Neuronal stem cell (in vitro differentiated cells): ENCODE measurements at regions not wholly inside any gene's neighbourhood (a gene's known extent, or its start where the extent isn't known, plus 50 kb on each side); places are given as distances from the start of the nearest gene placed in this dataset.

Experiments
- DNase-seq: peaks from one replicate; pipeline ENCODE4 v3.0.0-alpha.2; 2013; ENCODE audit warnings: low spot score
- H2AFZ ChIP-seq: one replicate; pipeline ENCODE4 v1.6.1; 2013; ENCODE audit warnings: mild to moderate bottlenecking, low read length, inconsistent platforms
- H2AK5ac ChIP-seq: 2 replicates; pipeline ENCODE4 v1.6.1; 2013; ENCODE audit warnings: low read depth, mild to moderate bottlenecking, inconsistent platforms, low read length, moderate library complexity, mixed read lengths
- H2BK120ac ChIP-seq: 2 replicates; pipeline ENCODE4 v1.6.1; 2013; ENCODE audit warnings: low read depth, mild to moderate bottlenecking, inconsistent platforms, low read length, moderate library complexity, mixed read lengths
- H2BK12ac ChIP-seq: one replicate; pipeline ENCODE4 v1.6.1; 2013; ENCODE audit warnings: low read length, inconsistent platforms
- H2BK15ac ChIP-seq: 2 replicates; pipeline ENCODE4 v1.6.1; 2013; ENCODE audit warnings: mild to moderate bottlenecking, low read length, inconsistent platforms, mixed read lengths
- H2BK5ac ChIP-seq: one replicate; pipeline ENCODE4 v1.6.1; 2013; ENCODE audit warnings: inconsistent platforms, mild to moderate bottlenecking, low read length, moderate library complexity
- H3K14ac ChIP-seq: one replicate; pipeline ENCODE4 v1.6.1; 2013; ENCODE audit warnings: low read length, inconsistent platforms
- H3K18ac ChIP-seq: 2 replicates; pipeline ENCODE4 v1.6.1; 2013; ENCODE audit warnings: low read length, inconsistent platforms
- H3K23ac ChIP-seq: 2 replicates; pipeline ENCODE4 v1.6.1; 2013; ENCODE audit warnings: low read depth, mild to moderate bottlenecking, mixed read lengths, low read length, inconsistent platforms; ENCODE audit not compliant: poor library complexity
- H3K27ac ChIP-seq: replicated peaks from 3 replicates; pipeline ENCODE4 v1.5.1; 2013; ENCODE audit warnings: low read length, inconsistent platforms
- H3K27me3 ChIP-seq, 3 experiments: 2 replicates each; pipeline ENCODE4 v1.6.1; 2013; ENCODE audit warnings: low read length in 3 of 3, mild to moderate bottlenecking in 2 of 3, inconsistent platforms in 1 of 3, low read depth in 1 of 3, mixed read lengths in 1 of 3, moderate library complexity in 1 of 3; ENCODE audit not compliant: control insufficient read depth in 3 of 3, insufficient read depth in 3 of 3
- H3K36me3 ChIP-seq, 2 donors: replicated peaks in 1 of 2; 2 replicates each; pipeline ENCODE4 v1.6.1; 2013; ENCODE audit warnings: low read length in 2 of 2; ENCODE audit not compliant: control insufficient read depth in 2 of 2, insufficient read depth in 2 of 2
- H3K4ac ChIP-seq: 2 replicates; pipeline ENCODE4 v1.6.1; 2013; ENCODE audit warnings: inconsistent platforms, mild to moderate bottlenecking, low read length, moderate library complexity
- H3K4me1 ChIP-seq, 2 donors: 1 replicate in 1 of 2; 2 replicates in 1 of 2; pipeline ENCODE4 v1.6.1; 2013; ENCODE audit warnings: low read length in 2 of 2, low read depth in 1 of 2; ENCODE audit not compliant: control insufficient read depth in 2 of 2, insufficient read depth in 1 of 2
- H3K4me2 ChIP-seq: one replicate; pipeline ENCODE4 v1.6.1; 2013; ENCODE audit warnings: mild to moderate bottlenecking, low read length, inconsistent platforms; ENCODE audit not compliant: insufficient read depth, poor library complexity, severe bottlenecking
- H3K4me3 ChIP-seq, 2 donors: 2 replicates each; pipeline ENCODE4 v1.5.1; 2013; ENCODE audit warnings: low read length in 2 of 2, mild to moderate bottlenecking in 2 of 2, inconsistent platforms in 1 of 2, moderate library complexity in 1 of 2
- H3K79me1 ChIP-seq: one replicate; pipeline ENCODE4 v1.6.1; 2013; ENCODE audit warnings: low read depth, mild to moderate bottlenecking, inconsistent platforms, low read length, moderate library complexity
- H3K9ac ChIP-seq: one replicate; pipeline ENCODE4 v1.6.1; 2013; ENCODE audit warnings: mild to moderate bottlenecking, low read depth, low read length, inconsistent platforms; ENCODE audit not compliant: poor library complexity
- H3K9me3 ChIP-seq, 2 donors: replicated peaks in 1 of 2; 2 replicates each; pipeline versions ENCODE3 to v1.6.1; 2013; ENCODE audit warnings: low read length in 2 of 2, mild to moderate bottlenecking in 2 of 2, inconsistent platforms in 1 of 2, low read depth in 1 of 2, mixed read lengths in 1 of 2, moderate library complexity in 1 of 2; ENCODE audit not compliant: control insufficient read depth in 2 of 2, insufficient read depth in 1 of 2
- H4K8ac ChIP-seq: one replicate; pipeline ENCODE4 v1.6.1; 2013; ENCODE audit warnings: low read depth, mild to moderate bottlenecking, inconsistent platforms, low read length, moderate library complexity
- H4K91ac ChIP-seq: one replicate; pipeline ENCODE4 v1.6.1; 2013; ENCODE audit warnings: low read length, low read depth, mild to moderate bottlenecking, inconsistent platforms; ENCODE audit not compliant: poor library complexity
- WGBS, 2 donors: extraction: QIAGEN DNeasy Blood & Tissue Kit; methylation state at CpG; one replicate each; pipeline ENCODE4 v1.1.7; 2013; ENCODE audit warnings: missing lambda C conversion rate in 2 of 2, mixed read lengths in 1 of 2; ENCODE audit not compliant: insufficient read length in 2 of 2, insufficient replicate concordance in 1 of 2; ENCODE audit errors: extremely low coverage in 2 of 2; 5-methylcytosine and 5-hydroxymethylcytosine counted together

- Histone ChIP-seq H3K23ac (no peak overlapping the region), H2BK120ac (no peak overlapping the region), H3K4me1 (peaks cover 6 to 9% of the 10 kb centered on the region in 2 donors), H4K8ac (no peak overlapping the region), H3K9me3 (peaks cover 0 to 4% of the 10 kb centered on the region in 2 donors), H3K27ac (no peak overlapping the region), H3K4ac (no peak overlapping the region), H3K4me3 (no peak overlapping the region), H3K14ac (no peak overlapping the region), H4K91ac (no peak overlapping the region), H3K36me3 (no peaks in the 10 kb centered on the region), H2AK5ac (no peak overlapping the region), H2AFZ (no peak overlapping the region), H3K18ac (no peak overlapping the region), H3K9ac (no peak overlapping the region), H2BK5ac (no peak overlapping the region), H2BK15ac (no peak overlapping the region), H3K79me1 (no peaks in the 10 kb centered on the region), H3K4me2 (no peak overlapping the region), H2BK12ac (no peak overlapping the region), H3K27me3 (no peaks in the 10 kb centered on the region)
- no CpG with 5 or more reads among the region's 1 CpG for WGBS, 2 donors
- DNase-seq = no peak
Measured at GRCh38 chr3:168417016-168417415, 321.3 kb upstream of the GOLIM4 start.

GRCh38 chr3:168416446-168416845 lies 320.7 kb upstream of the GOLIM4 start:
- H2AFZ ChIP-seq = no peak overlapping the region
- H3K27me3 ChIP-seq = no peaks in the 10 kb centered on the region
- no peak overlapping the region for H3K23ac ChIP-seq
- H3K9ac ChIP-seq = no peak overlapping the region
- no peak overlapping the region for H3K14ac ChIP-seq
- peaks cover 6 to 9% of the 10 kb centered on the region in 2 donors for H3K4me1 ChIP-seq
- no peak overlapping the region for H2BK15ac ChIP-seq
- no peak overlapping the region for H2BK120ac ChIP-seq
- H2BK12ac ChIP-seq = no peak overlapping the region
- DNase-seq = no peak
- H3K4me2 ChIP-seq = no peak overlapping the region
- H2BK5ac ChIP-seq = no peak overlapping the region
- H3K4ac ChIP-seq = no peak overlapping the region
- no peak overlapping the region for H3K27ac ChIP-seq
- no peak overlapping the region for H4K8ac ChIP-seq
- H3K9me3 ChIP-seq = peaks cover 0 to 4% of the 10 kb centered on the region in 2 donors
- H3K79me1 ChIP-seq = no peaks in the 10 kb centered on the region
- H4K91ac ChIP-seq = no peak overlapping the region
- no CpG with 5 or more reads among the region's 6 CpGs for WGBS, 2 donors
- no peak overlapping the region for H3K4me3 ChIP-seq
- no peak overlapping the region for H3K18ac ChIP-seq
- no peaks in the 10 kb centered on the region for H3K36me3 ChIP-seq
- H2AK5ac ChIP-seq = no peak overlapping the region

GRCh38 chr3:168414149-168414548 lies 318.4 kb upstream of the GOLIM4 start:
- H2AFZ ChIP-seq = no peak overlapping the region
- H2AK5ac ChIP-seq = no peak overlapping the region
- no peak overlapping the region for H3K4me3 ChIP-seq
- H3K23ac ChIP-seq = no peak overlapping the region
- WGBS, 2 donors = no CpG with 5 or more reads among the region's 1 CpG
- no peak overlapping the region for H2BK15ac ChIP-seq
- H3K79me1 ChIP-seq = no peaks in the 10 kb centered on the region
- H3K9me3 ChIP-seq = peaks cover 0 to 7% of the 10 kb centered on the region in 2 donors
- H3K18ac ChIP-seq = no peak overlapping the region
- H4K91ac ChIP-seq = no peak overlapping the region
- H3K27ac ChIP-seq = no peak overlapping the region
- H2BK120ac ChIP-seq = no peak overlapping the region
- no peak overlapping the region for H3K14ac ChIP-seq
- peaks cover 6 to 9% of the 10 kb centered on the region in 2 donors for H3K4me1 ChIP-seq
- no peak overlapping the region for H2BK12ac ChIP-seq
- no peak overlapping the region for H3K4ac ChIP-seq
- no peak overlapping the region for H2BK5ac ChIP-seq
- no peak for DNase-seq
- H4K8ac ChIP-seq = no peak overlapping the region
- H3K27me3 ChIP-seq = no peaks in the 10 kb centered on the region
- no peak overlapping the region for H3K9ac ChIP-seq
- H3K4me2 ChIP-seq = no peak overlapping the region
- H3K36me3 ChIP-seq = no peaks in the 10 kb centered on the region

DNA sequence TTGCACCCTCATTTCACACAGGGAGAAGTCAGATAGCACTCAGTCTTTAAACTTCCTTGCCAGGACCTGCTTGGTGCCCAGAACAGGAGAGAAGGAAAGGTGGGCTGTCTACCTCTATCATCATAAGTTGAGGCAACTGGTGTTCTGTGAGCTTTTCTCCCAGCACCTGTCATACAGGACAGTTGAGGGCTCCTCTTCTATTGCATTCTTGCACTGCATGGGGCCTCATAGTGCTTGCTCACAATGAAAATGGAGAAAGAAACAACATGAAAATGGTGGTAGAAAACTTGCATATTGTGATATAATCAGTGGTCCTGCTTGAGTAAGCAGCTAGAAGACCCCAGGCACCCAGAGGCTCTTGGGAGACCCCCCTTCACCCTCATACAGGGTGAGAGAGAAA lies 311.7 kb upstream of the GOLIM4 start:
- no peak overlapping the region for H3K4me3 ChIP-seq
- peaks cover 0 to 7% of the 10 kb centered on the region in 2 donors for H3K9me3 ChIP-seq
- no peaks in the 10 kb centered on the region for H3K27me3 ChIP-seq
- H2BK15ac ChIP-seq = no peak overlapping the region
- H2BK120ac ChIP-seq = no peak overlapping the region
- DNase-seq = no peak
- H2AK5ac ChIP-seq = no peak overlapping the region
- no peak overlapping the region for H3K18ac ChIP-seq
- H3K4me2 ChIP-seq = no peak overlapping the region
- H2AFZ ChIP-seq = no peak overlapping the region
- H3K23ac ChIP-seq = no peak overlapping the region
- no peaks in the 10 kb centered on the region for H3K79me1 ChIP-seq
- H3K4me1 ChIP-seq = peaks cover 0 to 2% of the 10 kb centered on the region in 2 donors
- H3K36me3 ChIP-seq = no peaks in the 10 kb centered on the region
- no peak overlapping the region for H2BK12ac ChIP-seq
- H2BK5ac ChIP-seq = no peak overlapping the region
- no peak overlapping the region for H3K4ac ChIP-seq
- no peak overlapping the region for H3K9ac ChIP-seq
- H4K8ac ChIP-seq = no peak overlapping the region
- no peak overlapping the region for H3K27ac ChIP-seq
- no peak overlapping the region for H4K91ac ChIP-seq
- no peak overlapping the region for H3K14ac ChIP-seq
